Type B pancreatic cell (in vitro differentiated cells): ENCODE measurements at regions not wholly inside any gene's neighbourhood (a gene's known extent, or its start where the extent isn't known, plus 50 kb on each side); places are given as distances from the start of the nearest gene placed in this dataset.

ENCODE experiments used
- DNase-seq: peaks from one replicate; pipeline ENCODE4 v3.0.0; 2021; ENCODE audit warnings: mixed read lengths; ENCODE audit not compliant: unreplicated experiment; ENCODE audit errors: extremely low spot score
- H3K27ac Mint-ChIP-seq: 2 replicates; pipeline ENCODE4 v1.8.0; 2021; ENCODE audit warnings: mild to moderate bottlenecking, mixed read lengths
- H3K27me3 Mint-ChIP-seq: 2 replicates; pipeline ENCODE4 v1.8.0; 2021; ENCODE audit warnings: mixed read lengths
- H3K36me3 Mint-ChIP-seq: 2 replicates; pipeline ENCODE4 v1.8.0; 2021; ENCODE audit warnings: mixed read lengths
- H3K4me1 Mint-ChIP-seq: one replicate; pipeline ENCODE4 v1.8.0; 2021; ENCODE audit warnings: mixed read lengths; ENCODE audit not compliant: unreplicated experiment
- H3K4me3 Mint-ChIP-seq: 2 replicates; pipeline ENCODE4 v1.8.0; 2021; ENCODE audit warnings: mild to moderate bottlenecking, mixed read lengths
- H3K9me3 Mint-ChIP-seq: 2 replicates; pipeline ENCODE4 v1.8.0; 2021; ENCODE audit warnings: mixed read lengths
- CTCF ChIP-seq: fragments of 200-600 bp; sonication (generic); conservative IDR thresholded peaks from 2 replicates; pipeline ENCODE4 v1.5.0; 2021; ENCODE audit warnings: antibody characterized with exemption, mild to moderate bottlenecking

DNA sequence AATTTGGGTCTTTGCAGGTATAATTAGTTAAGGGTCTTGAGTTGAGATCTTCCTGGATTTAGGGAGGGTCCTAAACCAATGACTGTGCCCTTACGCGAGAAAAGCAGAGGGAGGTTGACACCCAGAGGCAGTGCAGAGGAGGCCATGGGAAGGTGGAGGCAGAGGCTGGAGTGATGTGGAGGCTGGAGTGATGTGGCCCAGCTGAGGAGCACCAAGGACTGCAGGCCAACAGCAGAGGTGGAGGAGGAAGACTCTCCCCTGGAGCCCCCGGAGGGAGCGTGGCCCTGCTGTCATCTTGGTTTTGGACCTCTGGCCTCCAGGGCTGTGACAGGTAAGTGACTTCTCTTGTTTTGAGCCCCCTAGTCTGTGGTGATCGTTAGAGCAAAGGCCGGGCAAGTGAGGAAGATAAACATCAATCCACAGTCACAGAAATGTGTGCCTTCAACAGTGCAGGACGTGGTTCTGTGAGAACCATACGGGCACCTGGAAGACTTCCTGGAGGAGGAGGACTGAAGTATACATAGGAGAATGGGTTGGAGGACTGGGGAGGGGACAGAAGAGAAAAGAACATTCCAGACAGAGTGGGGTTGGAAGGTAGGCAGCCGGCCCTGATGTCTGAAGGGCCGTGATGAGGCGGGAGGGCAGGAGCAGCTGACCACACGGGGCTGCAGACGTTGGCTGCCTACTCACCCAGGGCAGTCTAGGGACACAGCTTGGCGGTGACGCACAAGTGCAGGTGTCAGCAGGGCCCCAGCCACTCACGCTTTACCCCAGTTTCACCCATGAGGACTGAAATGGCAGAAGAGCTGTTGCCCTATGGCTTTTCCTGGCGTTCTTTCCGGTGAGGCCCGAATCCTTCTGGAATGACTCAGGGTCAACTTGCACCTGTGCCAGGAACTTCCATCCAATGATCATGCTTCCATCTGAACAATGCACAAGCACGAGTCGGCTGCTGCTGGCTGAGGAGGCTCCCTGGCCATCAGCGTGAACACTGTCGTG is 270.2 kb downstream of the CTTN start:
- Mint-ChIP-seq H3K9me3 (no peaks in the 10 kb centered on the region), H3K4me1 (peaks cover 4% of the 10 kb centered on the region), H3K36me3 (no peaks in the 10 kb centered on the region), H3K27ac (no peak overlapping the region), H3K27me3 (peaks cover 3% of the 10 kb centered on the region), H3K4me3 (no peak overlapping the region)
- no peak for TF ChIP-seq CTCF
- no peak for DNase-seq

DNA sequence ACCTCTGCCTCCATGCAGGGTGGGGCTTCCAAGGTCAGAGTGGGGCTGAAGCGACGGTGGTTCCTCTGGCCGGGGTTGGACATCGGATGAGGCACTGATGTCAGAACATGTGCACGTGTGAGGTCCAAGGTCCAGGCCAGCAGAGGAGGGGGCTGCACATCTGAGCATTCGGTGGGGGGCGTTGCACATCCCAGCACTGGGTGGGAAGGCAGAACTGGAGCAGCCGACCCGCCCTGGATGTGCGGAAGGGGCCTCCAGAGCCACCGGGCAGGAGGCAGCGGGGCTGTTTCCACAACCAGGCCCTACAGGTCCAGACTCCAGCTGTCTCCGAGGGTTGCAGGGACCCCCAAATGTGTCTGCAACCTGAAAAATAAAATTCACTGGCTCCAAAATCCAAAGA is 271.0 kb downstream of the CTTN start:
- Mint-ChIP-seq H3K36me3 (no peaks in the 10 kb centered on the region), H3K9me3 (no peaks in the 10 kb centered on the region), H3K4me1 (peaks cover 10% of the 10 kb centered on the region), H3K4me3 (no peak overlapping the region), H3K27me3 (peaks cover 3% of the 10 kb centered on the region), H3K27ac (no peak overlapping the region)
- TF ChIP-seq CTCF, result no peak
- no peak for DNase-seq

DNA sequence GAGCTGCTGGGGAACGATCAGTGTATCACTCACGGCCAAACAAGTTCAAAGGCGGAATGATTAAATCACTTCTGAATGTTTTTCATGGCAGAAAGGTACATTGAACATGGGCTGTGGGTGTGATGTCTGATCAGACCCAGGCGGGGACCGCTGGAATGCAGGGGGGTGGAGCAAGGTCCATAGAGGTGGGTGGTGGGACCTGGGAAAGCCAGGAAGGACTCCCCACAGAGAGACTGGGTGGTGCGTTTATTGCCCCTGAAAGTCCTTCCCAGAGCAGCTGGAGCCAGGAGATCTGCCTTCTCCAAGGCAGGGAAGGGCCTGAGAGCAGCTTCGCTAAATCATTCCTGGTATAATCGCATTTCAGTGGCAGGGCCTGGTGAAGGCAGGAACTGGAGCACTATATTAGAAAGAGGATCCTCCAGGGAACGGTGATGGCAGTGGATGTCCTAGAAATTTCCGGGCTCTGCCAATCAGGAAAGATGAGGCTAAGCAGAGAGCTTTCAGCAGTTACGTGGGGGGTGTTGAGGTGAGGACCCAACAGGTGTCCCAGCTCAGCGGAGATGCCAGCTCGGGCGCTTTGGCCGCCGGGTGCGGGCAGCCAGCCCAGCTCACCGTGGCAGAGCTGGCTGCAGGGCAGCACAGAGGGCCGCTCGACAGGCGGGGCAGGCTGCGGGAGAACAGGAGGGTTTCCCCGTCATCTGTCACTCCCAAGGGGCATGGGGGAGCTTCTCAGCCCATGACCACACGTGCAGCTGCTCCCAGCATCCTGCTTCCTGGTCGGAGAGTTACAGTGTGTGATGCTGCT is 271.7 kb downstream of the CTTN start:
- Mint-ChIP-seq H3K9me3 (no peaks in the 10 kb centered on the region), H3K36me3 (no peaks in the 10 kb centered on the region), H3K4me3 (no peak overlapping the region), H3K27me3 (peaks cover 3% of the 10 kb centered on the region), H3K27ac (no peak overlapping the region), H3K4me1 (peaks cover 15% of the 10 kb centered on the region)
- no peak for TF ChIP-seq CTCF
- no peak for DNase-seq

DNA sequence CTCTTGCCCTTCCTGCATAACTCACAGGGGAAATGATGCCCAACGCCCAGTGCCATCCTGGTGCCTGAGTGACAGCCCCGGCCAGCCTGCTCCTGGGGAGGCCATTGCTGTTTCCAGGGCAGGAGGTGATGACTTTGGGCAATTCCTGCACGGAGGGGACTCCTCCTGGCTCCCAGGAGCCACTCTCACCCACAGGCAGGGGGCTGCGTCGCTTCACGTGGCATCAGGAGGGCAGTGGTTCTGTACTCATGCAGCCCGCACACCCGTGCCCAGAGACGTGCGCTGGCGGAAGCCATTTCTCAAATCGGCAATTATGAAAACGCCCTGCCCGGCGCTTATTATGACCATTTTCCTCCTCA is 272.3 kb downstream of the CTTN start:
- H3K9me3 Mint-ChIP-seq, result no peaks in the 10 kb centered on the region
- H3K27me3 Mint-ChIP-seq, result no peaks in the 10 kb centered on the region
- H3K4me1 Mint-ChIP-seq, result peaks cover 20% of the 10 kb centered on the region
- no peak overlapping the region for H3K27ac Mint-ChIP-seq
- H3K36me3 Mint-ChIP-seq, result no peaks in the 10 kb centered on the region
- no peak for TF ChIP-seq CTCF
- DNase-seq, result no peak
- no peak overlapping the region for H3K4me3 Mint-ChIP-seq

- TF ChIP-seq CTCF, result no peak
- no peaks in the 10 kb centered on the region for H3K9me3 Mint-ChIP-seq
- no peaks in the 10 kb centered on the region for H3K27me3 Mint-ChIP-seq
- H3K27ac Mint-ChIP-seq, result no peak overlapping the region
- no peaks in the 10 kb centered on the region for H3K36me3 Mint-ChIP-seq
- peaks cover 20% of the 10 kb centered on the region for H3K4me1 Mint-ChIP-seq
- DNase-seq, result no peak
- no peak overlapping the region for H3K4me3 Mint-ChIP-seq
These were observed 272.8 kb downstream of the CTTN start for GRCh38 chr11:70671083-70671482.
